ENCODE measurements at regions not wholly inside any gene's neighbourhood (a gene's known extent, or its start where the extent isn't known, plus 50 kb on each side); places are given as distances from the start of the nearest gene placed in this dataset.

- H3K4me3 ChIP-seq (ENCODE audit: low read length): no peak overlapping the region
- TF ChIP-seq, protein P1, sequence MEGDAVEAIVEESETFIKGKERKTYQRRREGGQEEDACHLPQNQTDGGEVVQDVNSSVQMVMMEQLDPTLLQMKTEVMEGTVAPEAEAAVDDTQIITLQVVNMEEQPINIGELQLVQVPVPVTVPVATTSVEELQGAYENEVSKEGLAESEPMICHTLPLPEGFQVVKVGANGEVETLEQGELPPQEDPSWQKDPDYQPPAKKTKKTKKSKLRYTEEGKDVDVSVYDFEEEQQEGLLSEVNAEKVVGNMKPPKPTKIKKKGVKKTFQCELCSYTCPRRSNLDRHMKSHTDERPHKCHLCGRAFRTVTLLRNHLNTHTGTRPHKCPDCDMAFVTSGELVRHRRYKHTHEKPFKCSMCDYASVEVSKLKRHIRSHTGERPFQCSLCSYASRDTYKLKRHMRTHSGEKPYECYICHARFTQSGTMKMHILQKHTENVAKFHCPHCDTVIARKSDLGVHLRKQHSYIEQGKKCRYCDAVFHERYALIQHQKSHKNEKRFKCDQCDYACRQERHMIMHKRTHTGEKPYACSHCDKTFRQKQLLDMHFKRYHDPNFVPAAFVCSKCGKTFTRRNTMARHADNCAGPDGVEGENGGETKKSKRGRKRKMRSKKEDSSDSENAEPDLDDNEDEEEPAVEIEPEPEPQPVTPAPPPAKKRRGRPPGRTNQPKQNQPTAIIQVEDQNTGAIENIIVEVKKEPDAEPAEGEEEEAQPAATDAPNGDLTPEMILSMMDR (conservative IDR thresholded peaks at IDR 0.05; ENCODE audit: low read depth, low read length): no peak
- DNase-seq (ENCODE audit: low read depth): no peak
Observed at GRCh38 chr6:168228676-168229367, 90.8 kb downstream of the DACT2 start.

DNA sequence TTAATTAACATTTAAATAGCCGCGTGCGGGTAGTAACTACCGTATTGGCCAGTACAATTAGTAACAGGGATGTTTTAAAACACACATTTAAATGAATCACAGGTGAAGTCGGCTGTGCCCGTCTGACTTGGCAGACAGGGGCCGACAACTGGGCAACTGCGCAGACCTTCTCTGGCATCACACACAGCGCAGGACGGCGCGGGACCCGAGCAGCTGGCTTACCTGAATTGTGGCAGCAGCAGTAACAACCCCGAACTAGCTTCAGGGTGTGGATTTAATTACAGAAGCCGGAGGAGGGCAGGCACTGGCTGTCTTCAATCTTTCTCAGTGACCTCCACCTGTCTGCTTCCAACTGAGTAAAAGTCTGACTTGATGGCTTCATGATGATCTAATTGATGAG is 91.7 kb downstream of the DACT2 start:
- no peak overlapping the region for H3K4me3 ChIP-seq (ENCODE audit: low read length)
- DNase-seq (ENCODE audit: low read depth): no peak
- TF ChIP-seq, protein P1 (conservative IDR thresholded peaks at IDR 0.05; ENCODE audit: low read depth, low read length): no peak

GRCh38 chr6:168226902-168227318 is 92.7 kb downstream of the DACT2 start:
- DNase-seq (ENCODE audit: low read depth): no peak
- H3K4me3 ChIP-seq (ENCODE audit: low read length): no peak overlapping the region
- TF ChIP-seq, protein P1 (conservative IDR thresholded peaks at IDR 0.05; ENCODE audit: low read depth, low read length): no peak

DNA sequence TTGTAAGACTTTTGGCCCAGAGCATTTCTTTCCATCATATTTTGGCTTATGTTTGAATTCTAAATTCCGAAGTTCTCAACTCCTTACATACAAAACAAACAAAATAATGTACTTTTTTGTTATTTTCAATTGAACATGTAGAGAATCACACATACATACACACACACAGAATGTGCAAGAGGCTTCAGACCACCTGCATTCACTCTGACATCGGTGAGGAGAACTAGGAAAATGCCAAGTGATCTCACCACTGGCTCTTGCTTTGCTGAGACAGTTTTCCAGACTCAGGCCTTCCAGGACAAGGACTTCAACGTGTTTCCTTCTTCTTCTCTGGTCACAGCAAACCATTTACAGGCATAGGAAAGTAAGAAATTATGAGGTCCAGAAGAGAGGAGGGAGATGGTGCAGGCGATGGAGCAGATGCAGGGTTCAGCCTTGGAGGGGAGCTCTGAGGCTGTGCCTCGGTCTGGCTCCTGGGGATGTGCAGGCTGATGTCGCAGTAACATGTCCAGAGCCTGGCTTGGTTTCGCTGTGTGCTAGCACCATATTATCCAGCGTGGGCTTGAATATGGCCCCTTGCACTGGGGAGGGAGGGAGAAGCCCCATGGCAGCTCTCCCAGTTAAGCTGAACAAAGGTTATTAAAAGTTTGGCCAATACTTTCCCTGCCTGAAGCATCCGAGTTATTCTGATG is 93.4 kb downstream of the DACT2 start:
- H3K4me3 ChIP-seq (ENCODE audit: low read length): no peak overlapping the region
- TF ChIP-seq, protein P1 (conservative IDR thresholded peaks at IDR 0.05; ENCODE audit: low read depth, low read length): no peak
- DNase-seq (ENCODE audit: low read depth): no peak

DNA sequence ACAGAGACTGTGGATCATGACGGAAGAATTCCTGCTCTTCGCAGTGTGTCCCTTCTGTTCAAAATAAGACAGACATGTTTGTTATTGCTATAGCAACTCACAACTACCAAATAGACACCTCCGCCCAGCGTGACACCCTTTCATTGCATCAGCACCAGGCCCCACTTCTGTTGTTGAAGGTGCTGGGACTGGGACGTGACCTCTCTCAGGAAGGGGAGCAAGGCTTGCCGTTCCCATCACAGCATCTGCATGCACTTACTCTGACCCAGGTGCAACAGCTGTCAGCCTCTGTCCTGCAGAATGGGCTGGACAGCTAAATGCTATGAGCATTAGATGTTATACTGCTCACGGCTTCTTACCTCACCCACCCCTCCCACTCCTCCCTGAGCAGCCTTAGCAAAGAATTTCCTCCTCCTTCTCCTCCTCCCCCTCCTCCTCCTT is 94.1 kb downstream of the DACT2 start:
- DNase-seq (ENCODE audit: low read depth): no peak
- TF ChIP-seq, protein P1 (conservative IDR thresholded peaks at IDR 0.05; ENCODE audit: low read depth, low read length): no peak
- no peak overlapping the region for H3K4me3 ChIP-seq (ENCODE audit: low read length)

- TF ChIP-seq, protein P1 (conservative IDR thresholded peaks at IDR 0.05; ENCODE audit: low read depth, low read length): no peak
- no peak overlapping the region for H3K4me3 ChIP-seq (ENCODE audit: low read length)
- no peak for DNase-seq (ENCODE audit: low read depth)
Observed at GRCh38 chr6:168223755-168224154, 95.8 kb downstream of the DACT2 start.

- TF ChIP-seq, protein P1 (conservative IDR thresholded peaks at IDR 0.05; ENCODE audit: low read depth, low read length): no peak
- no peak for DNase-seq (ENCODE audit: low read depth)
- no peak overlapping the region for H3K4me3 ChIP-seq (ENCODE audit: low read length)
Observed at GRCh38 chr6:168223150-168223549, 96.4 kb downstream of the DACT2 start.

Data from retinal pigment epithelial cell (primary cell).